T47D (cell line): ENCODE measurements at regions not wholly inside any gene's neighbourhood (a gene's known extent, or its start where the extent isn't known, plus 50 kb on each side); places are given as distances from the start of the nearest gene placed in this dataset.

Experiments
- DNase-seq, 2 experiments: peaks; one replicate each; pipeline versions ENCODE4 v3.0.0 to v3.0.0-alpha.2; 2011 to 2012; ENCODE audit warnings: low read depth in 1 of 2, low spot score in 1 of 2
- JUND ChIP-seq: IDR thresholded peaks from 2 replicates; pipeline ENCODE4 v1.6.1; 2012; ENCODE audit warnings: low read depth
- in situ Hi-C: cut with HindIII; loops from 2 replicates; pipeline ENCODE4 v1.10.0; 2016; ENCODE audit warnings: low sequenced_read_pairs, low pct_unique_long_range_greater_than_20kb

DNA sequence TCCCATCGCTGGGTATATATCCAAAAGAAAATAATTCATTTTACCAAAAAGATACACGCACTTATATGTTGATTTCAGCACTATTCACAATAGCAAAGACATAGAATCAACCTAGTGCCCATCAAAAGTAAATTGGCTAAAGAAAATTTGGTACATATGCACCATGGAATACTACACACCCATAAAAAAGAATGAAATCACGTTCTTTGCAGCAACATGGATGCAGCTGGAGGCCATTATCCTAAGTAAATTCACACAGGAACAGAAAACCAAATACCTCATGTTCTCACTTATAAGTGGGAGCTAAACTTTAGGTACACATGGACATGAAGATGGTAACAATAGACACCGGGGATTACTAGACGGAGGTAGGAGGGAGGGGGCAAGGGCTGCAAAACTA is 50.0 kb upstream of the ZNF644 start:
- TF ChIP-seq JUND = no peak
- in situ Hi-C loops = no loop called here
- no peak for DNase-seq
